Fibroblast of the conjunctiva (primary cell): ENCODE measurements at regions not wholly inside any gene's neighbourhood (a gene's known extent, or its start where the extent isn't known, plus 50 kb on each side); places are given as distances from the start of the nearest gene placed in this dataset.
A peak's percentile ranks its signal among the peaks of the same experiment; 100 is the strongest.
"Not testable (repeated sequence)": the region's sequence is repeated elsewhere in the genome, so short reads cannot be mapped to it uniquely, and the experiment has no call there.

Experiments
- DNase-seq: peaks from one replicate; pipeline ENCODE4 v3.0.0-alpha.2; 2010; ENCODE audit warnings: low read depth

DNA sequence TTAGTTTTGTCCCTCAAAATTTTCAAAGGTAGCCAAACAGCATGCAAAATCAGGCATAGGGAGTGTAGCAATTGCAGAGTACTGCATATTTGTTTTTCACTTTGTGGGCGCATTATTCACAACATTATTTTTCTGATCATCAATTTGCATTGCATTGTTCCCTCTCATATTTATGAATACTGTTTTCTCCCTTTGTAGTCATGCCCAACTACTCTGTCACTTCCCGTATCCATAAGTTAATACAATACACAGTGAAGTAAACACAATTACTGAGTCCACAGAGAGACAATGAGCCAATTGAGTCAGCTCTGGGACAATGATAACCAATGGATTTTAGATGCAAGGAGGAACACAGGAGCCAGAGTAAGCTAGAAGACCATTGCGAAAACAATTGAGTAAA, 944.0 kb upstream of the ADGRL4 start:
- no peak for DNase-seq

GRCh38 chr1:79945391-79945790, 938.9 kb upstream of the ADGRL4 start:
- DNase-seq = no peak

- no peak for DNase-seq
Measured at GRCh38 chr1:79929356-79929755, 922.8 kb upstream of the ADGRL4 start.

- DNase-seq = no peak
Measured at GRCh38 chr1:79928901-79929300, 922.4 kb upstream of the ADGRL4 start.

DNA sequence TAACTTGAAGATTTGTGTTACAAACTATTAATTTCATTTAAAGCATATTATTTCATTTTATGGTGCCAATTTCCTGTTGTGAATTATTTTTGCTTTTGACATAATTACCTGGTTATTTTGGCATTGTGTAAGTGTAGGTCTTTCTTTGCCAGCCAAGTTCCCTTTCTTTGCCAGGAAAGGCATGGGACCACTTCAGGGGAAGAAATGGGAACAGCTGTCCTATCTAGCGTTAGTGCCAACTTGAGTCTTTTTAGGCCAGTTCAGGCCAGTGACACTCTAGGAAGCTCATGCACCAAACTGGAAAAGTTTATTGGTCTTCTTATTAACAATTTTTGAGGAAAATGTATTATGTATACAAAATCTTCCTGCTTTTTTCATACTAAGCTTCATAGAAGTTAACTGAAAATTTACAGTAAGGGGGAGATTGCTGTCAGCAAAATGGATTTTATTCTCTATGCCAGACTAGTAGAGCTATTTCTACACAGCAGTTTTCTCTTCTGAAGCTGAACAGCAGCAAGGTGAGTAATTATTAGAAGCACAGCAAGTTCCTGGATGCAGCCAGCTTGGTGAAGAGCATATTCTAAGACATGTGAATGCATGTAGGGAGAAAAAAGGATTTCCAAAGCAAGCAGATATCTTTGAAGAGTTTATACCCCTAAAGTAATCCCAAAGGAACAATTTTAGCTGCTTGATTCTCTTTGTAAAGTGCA, 914.6 kb upstream of the ADGRL4 start:
- DNase-seq = no peak

- DNase-seq = no peak
Measured at GRCh38 chr1:79914896-79915295, 908.4 kb upstream of the ADGRL4 start.

DNA sequence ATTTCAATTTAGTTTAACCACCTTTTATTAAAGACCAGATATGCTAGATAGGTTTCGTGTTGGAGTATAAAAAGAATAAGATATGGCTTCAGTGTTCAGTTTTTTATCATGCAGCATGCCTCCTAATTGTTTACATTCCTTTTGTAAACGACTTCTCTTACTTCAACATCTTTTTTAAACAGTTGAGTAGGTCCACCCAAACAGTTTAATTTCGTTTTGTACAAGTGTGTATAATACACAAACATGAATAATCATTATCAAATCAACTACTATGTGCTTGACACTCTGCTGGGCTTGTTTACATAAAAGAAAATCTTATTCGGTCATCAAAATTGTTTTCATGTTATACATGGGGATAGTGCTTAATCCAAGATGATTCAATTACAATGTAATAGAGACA, 906.3 kb upstream of the ADGRL4 start:
- DNase-seq = no peak

DNA sequence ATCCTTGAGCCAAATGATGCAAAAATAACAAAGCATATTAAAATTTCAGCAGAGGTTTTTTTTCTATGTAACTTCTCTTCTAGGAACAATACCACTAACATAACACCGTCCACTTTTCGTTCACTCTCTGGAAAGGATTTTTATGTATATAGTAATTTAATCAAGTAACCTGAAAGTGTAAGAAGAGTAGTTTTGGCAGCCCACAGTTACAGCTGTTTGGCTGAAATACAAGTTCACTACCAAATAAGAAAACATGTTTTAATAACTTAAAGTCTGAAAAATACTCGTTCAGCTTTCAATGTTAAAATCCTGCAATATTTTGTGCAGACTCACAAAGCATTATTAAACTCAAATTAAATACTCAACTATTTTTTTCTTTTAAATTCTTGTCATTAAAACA, 896.8 kb upstream of the ADGRL4 start:
- peak; percentile 2 for DNase-seq

DNA sequence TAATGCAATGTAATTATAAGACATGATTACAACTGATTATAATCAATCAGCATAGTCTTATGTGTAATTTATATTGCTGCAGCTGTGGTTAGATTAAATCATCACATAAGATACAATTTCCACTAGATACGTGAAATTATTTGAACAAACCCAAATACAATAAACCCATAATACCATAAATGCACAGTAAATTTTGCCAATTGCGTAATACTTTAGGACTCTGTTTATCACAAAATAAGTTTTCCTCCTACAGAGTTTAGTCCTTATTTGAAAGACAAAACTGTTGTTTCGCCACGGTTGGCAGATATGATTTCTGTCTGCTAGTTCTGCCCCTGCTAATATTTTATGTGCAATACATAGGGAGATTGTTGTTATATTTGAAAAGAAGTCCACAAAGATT, 895.9 kb upstream of the ADGRL4 start:
- DNase-seq = no peak

DNA sequence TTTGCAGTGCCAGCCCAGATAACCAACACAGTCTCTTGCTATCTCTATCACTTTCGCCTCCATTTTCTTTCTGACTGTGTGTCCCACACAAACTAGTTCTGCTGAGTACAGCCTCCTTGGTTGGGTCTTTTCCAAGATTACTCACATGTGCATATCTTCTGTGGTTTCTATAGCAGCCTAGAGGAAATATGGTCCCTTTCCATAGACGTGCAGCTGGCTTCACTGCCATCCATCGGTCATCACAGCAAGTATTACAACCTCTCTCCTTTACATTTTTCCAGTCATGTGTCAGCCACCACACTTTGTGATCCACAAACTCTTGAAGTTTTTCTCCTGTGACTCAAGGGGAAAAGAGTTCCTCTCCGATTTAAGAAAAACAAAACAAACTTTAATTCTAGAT, 893.4 kb upstream of the ADGRL4 start:
- peak; percentile 81 for DNase-seq

DNA sequence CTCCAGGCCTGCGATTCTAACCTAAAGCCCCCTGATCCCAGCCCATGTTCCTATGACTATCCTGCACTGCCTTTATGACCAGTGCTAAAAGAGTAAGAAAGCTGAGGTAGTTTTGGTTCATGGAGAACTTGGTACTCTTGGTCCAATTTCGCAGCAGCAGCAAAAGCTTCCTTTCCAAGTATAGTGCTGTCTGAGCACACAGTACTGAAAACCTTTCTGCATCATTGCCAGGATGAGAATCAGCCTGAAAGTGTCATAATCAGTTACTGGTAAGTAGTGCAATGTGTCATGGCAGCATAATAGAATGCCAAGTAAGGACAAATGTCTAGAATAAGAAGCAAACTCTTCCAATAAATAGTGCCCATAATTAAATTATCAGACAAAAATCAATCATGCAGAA, 889.6 kb upstream of the ADGRL4 start:
- no peak for DNase-seq

- no peak for DNase-seq
Measured at GRCh38 chr1:79895573-79895972, 889.0 kb upstream of the ADGRL4 start.

DNA sequence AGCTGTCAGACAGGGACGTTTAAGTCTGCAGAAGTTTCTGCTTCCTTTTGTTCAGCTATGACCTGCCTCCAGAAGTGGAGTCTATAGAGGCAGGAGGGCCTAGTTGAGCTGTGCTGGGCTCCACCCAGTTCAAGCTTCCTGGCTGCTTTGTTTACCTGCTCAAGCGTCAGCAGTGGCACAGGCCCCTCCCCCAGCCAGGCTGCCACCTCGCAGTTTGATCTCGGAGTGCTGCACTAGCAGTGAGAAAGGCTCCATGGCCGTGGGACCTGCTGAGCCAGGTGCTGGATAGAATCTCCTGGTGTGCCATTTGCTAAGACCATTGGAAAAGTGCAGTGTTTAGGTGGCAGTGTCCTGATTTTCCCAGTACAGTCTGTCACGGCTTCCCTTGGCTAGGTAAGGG, 887.6 kb upstream of the ADGRL4 start:
- not testable (repeated sequence) for DNase-seq

GRCh38 chr1:79887059-79887458, 880.5 kb upstream of the ADGRL4 start:
- no peak for DNase-seq

- DNase-seq = no peak
Measured at GRCh38 chr1:79885101-79885500, 878.6 kb upstream of the ADGRL4 start.

- no peak for DNase-seq
Measured at GRCh38 chr1:79877086-79877485, 870.6 kb upstream of the ADGRL4 start.

GRCh38 chr1:79875187-79875586, 868.7 kb upstream of the ADGRL4 start:
- DNase-seq = no peak

- DNase-seq = no peak
Measured at GRCh38 chr1:79874289-79874688, 867.8 kb upstream of the ADGRL4 start.

DNA sequence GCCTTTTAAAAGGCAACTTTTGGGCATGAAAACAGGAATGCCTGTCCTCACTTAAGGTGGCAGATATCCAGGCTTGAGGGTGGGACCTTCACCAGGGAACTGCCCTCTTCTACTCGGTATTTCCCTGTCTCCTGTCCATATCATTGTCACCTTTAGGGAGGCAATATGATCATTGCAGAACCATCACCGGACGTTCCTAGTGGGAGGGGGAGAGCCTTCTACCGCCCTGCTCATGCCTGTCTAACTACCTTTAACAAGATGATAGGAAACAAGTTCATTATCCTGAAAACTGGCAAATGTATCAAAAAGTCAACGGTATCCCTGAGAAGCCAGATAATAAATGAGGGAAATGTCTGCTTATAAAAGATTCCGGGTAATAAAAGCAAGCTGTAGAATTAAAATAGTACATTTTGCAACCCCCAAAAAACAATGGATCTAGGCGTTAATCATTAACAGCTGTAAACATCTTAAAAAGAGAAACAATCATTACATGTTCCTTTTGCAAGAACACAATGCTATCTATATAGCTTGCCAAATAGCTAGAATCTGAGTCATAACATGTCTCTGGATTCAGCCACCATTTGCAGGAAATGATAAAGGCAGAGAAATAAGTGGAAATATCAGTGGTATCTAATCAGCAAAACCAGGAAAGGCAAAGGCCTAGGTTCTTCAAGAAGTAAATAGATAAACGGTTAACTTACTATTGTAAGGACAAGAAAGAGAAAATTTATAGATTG, 852.9 kb upstream of the ADGRL4 start:
- peak; percentile 83 for DNase-seq

DNA sequence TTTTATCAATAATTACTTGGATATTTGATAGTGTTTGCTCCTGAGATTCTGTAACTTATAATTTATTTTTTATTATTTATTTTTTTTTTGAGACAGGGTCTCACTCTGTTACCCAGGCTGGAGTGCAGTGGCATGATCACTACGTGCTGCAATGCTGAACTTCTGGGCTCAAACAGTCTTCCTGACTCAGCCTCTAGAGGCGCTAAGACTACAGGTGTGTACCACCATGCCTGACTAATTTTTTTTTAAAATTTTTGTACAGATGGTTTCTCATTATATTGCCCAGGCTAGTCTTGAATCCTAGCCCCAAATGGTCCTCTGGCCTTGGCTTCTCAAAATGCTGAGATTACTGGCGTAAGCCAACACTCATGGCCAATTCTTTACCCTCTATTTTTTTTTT, 845.5 kb upstream of the ADGRL4 start:
- DNase-seq = no peak

- DNase-seq = no peak
Measured at GRCh38 chr1:79849388-79849787, 842.9 kb upstream of the ADGRL4 start.

DNA sequence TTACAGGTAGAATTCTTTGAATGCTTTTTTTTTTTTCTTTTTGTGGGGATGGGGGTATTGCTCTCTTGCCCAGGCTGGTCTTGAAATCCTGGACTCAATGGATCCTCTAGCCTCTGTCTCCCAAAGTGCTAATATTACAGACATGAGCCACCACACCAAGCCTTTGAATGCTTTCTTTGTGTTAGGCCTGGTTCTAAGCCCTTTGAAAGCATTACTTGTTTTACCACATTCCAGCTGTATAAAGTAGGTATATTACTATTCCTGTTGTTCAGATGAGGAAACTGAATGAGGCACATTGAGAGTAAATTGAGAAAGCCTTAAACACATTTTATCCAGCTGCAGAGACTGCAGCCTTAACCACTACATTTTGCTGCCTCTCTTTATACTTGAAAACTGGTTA, 841.8 kb upstream of the ADGRL4 start:
- DNase-seq = no peak

DNA sequence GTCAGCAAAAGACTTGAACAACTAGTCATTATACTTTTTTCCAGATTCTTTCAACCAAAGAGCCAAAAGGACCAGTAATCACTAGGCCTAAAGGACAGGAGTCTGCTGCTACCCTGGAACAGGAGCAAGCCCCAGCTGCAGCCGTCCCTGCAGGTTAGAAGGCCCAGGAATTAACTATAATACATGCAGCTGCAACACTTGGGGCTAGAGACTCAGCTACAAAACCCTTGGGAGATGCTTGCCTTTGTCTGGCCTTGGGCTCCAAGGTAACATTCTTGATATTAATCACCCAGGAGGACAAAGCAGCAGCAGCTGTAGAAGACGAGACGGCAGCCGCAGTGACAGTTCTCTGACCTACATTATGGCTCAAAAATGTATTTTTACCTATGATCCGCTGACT, 841.2 kb upstream of the ADGRL4 start:
- no peak for DNase-seq

DNA sequence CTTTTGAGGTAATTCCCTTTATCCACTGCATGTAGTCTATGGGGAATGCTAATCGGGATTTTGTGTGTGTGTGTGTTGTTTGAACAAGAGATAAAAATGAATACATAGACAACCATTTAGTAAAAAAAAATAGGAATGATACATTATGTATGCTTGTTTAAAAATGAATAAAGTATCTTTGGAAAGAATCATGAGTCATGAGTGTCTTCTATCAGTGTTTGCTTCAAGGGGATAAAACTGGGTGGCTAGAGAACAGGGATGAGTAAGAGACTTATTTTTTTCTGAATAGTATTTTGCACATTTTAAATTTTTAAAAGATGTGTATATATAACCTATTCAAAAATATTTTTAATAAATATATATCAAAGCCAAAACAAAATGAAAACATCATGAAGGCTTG, 839.4 kb upstream of the ADGRL4 start:
- no peak for DNase-seq
